ENCODE measurements at regions not wholly inside any gene's neighbourhood (a gene's known extent, or its start where the extent isn't known, plus 50 kb on each side); places are given as distances from the start of the nearest gene placed in this dataset.

- POLR2A ChIA-PET, result no interaction called here
- Histone ChIP-seq H3K27me3 (replicated peaks in 2 of 5; ENCODE audit: control insufficient read depth in 4 of 5, insufficient read depth in 5 of 5, low read length in 4 of 5) (peaks cover 0 to 2% (median 0%) of the 10 kb centered on the region in 5 experiments), H3K9me3 (ENCODE audit: control extremely low read depth in 1 of 5, control insufficient read depth in 4 of 5, insufficient read depth in 2 of 5, low read depth in 1 of 5, low read length in 4 of 5) (peaks cover 0 to 3% (median 0%) of the 10 kb centered on the region in 5 experiments), H3K4me3 (ENCODE audit: control insufficient read depth in 1 of 7, extremely low read depth in 1 of 7, insufficient read depth in 4 of 7, low read depth in 2 of 7, low read length in 6 of 7) (no peak overlapping the region), H3K27ac (ENCODE audit: insufficient read depth in 1 of 2, low read depth in 1 of 2, low read length in 2 of 2, poor library complexity in 1 of 2, severe bottlenecking in 2 of 2) (no peak overlapping the region), H3K4me1 (ENCODE audit: control extremely low read depth in 1 of 4, control insufficient read depth in 4 of 4, insufficient read depth in 4 of 4, low read length in 3 of 4) (peaks cover 0 to 6% (median 2%) of the 10 kb centered on the region in 4 experiments), H3K36me3 (ENCODE audit: control insufficient read depth in 4 of 4, insufficient read depth in 4 of 4, low read length in 3 of 4) (no peaks in the 10 kb centered on the region)
- WGBS (ENCODE audit: insufficient coverage), result 81% methylated on average over 5 of the region's 8 CpGs
- peak; percentile 13 to 35 (median 18) for DNase-seq
- CTCF ChIA-PET, result interaction anchor here (0.9 to 3.6 kb wide), 3 partner anchors 12 to 226 kb away, joined by 3 to 13 read pairs (median 3); no protein-coding TSS in a partner anchor
These were observed 132.9 kb downstream of the SOCS6 start for GRCh38 chr18:70421471-70422390.

- Histone ChIP-seq H3K27ac (ENCODE audit: insufficient read depth in 1 of 2, low read depth in 1 of 2, low read length in 2 of 2, poor library complexity in 1 of 2, severe bottlenecking in 2 of 2) (no peak overlapping the region), H3K27me3 (replicated peaks in 2 of 5; ENCODE audit: control insufficient read depth in 4 of 5, insufficient read depth in 5 of 5, low read length in 4 of 5) (peaks cover 0 to 2% (median 0%) of the 10 kb centered on the region in 5 experiments), H3K4me3 (ENCODE audit: control insufficient read depth in 1 of 7, extremely low read depth in 1 of 7, insufficient read depth in 4 of 7, low read depth in 2 of 7, low read length in 6 of 7) (no peak overlapping the region), H3K36me3 (ENCODE audit: control insufficient read depth in 4 of 4, insufficient read depth in 4 of 4, low read length in 3 of 4) (no peaks in the 10 kb centered on the region), H3K9me3 (ENCODE audit: control extremely low read depth in 1 of 5, control insufficient read depth in 4 of 5, insufficient read depth in 2 of 5, low read depth in 1 of 5, low read length in 4 of 5) (no peaks in the 10 kb centered on the region), H3K4me1 (ENCODE audit: control extremely low read depth in 1 of 4, control insufficient read depth in 4 of 4, insufficient read depth in 4 of 4, low read length in 3 of 4) (peaks cover 0 to 6% (median 2%) of the 10 kb centered on the region in 4 experiments)
- ChIA-PET POLR2A (interaction anchor here (0.7 kb wide), 1 partner anchor 154 kb away, joined by 3 read pairs; no protein-coding TSS in a partner anchor), CTCF (interaction anchor here (0.8 to 3.6 kb wide), 3 partner anchors 14 to 226 kb away, joined by 3 to 13 read pairs (median 4); no protein-coding TSS in a partner anchor)
- no peak for DNase-seq
- no CpG with 5 or more reads among the region's 4 CpGs for WGBS (ENCODE audit: insufficient coverage)
These were observed 131.5 kb downstream of the SOCS6 start for GRCh38 chr18:70420146-70420898.

- H3K9me3 ChIP-seq (ENCODE audit: control extremely low read depth in 1 of 5, control insufficient read depth in 4 of 5, insufficient read depth in 2 of 5, low read depth in 1 of 5, low read length in 4 of 5), result no peaks in the 10 kb centered on the region
- DNase-seq, result no peak
- H3K27ac ChIP-seq (ENCODE audit: insufficient read depth in 1 of 2, low read depth in 1 of 2, low read length in 2 of 2, poor library complexity in 1 of 2, severe bottlenecking in 2 of 2), result no peak overlapping the region
- WGBS (ENCODE audit: insufficient coverage), result no CpG with 5 or more reads among the region's 3 CpGs
- peaks cover 0 to 2% (median 0%) of the 10 kb centered on the region in 5 experiments for H3K27me3 ChIP-seq (replicated peaks in 2 of 5; ENCODE audit: control insufficient read depth in 4 of 5, insufficient read depth in 5 of 5, low read length in 4 of 5)
- ChIA-PET CTCF (interaction anchor here (0.8 kb wide), 2 partner anchors 216 to 225 kb away, joined by 3 to 4 read pairs; no protein-coding TSS in a partner anchor), POLR2A (no interaction called here)
- H3K36me3 ChIP-seq (ENCODE audit: control insufficient read depth in 4 of 4, insufficient read depth in 4 of 4, low read length in 3 of 4), result no peaks in the 10 kb centered on the region
- H3K4me1 ChIP-seq (ENCODE audit: control extremely low read depth in 1 of 4, control insufficient read depth in 4 of 4, insufficient read depth in 4 of 4, low read length in 3 of 4), result peaks cover 0 to 6% (median 2%) of the 10 kb centered on the region in 4 experiments
- no peak overlapping the region for H3K4me3 ChIP-seq (ENCODE audit: control insufficient read depth in 1 of 7, extremely low read depth in 1 of 7, insufficient read depth in 4 of 7, low read depth in 2 of 7, low read length in 6 of 7)
These were observed 130.7 kb downstream of the SOCS6 start for GRCh38 chr18:70419526-70419925.

GRCh38 chr18:70418546-70419311, 129.9 kb downstream of the SOCS6 start:
- H3K27ac ChIP-seq (ENCODE audit: insufficient read depth in 1 of 2, low read depth in 1 of 2, low read length in 2 of 2, poor library complexity in 1 of 2, severe bottlenecking in 2 of 2), result no peak overlapping the region
- POLR2A ChIA-PET, result no interaction called here
- 89% methylated on average over 4 of the region's 12 CpGs for WGBS (ENCODE audit: insufficient coverage)
- CTCF ChIA-PET, result no interaction called here
- H3K4me1 ChIP-seq (ENCODE audit: control extremely low read depth in 1 of 4, control insufficient read depth in 4 of 4, insufficient read depth in 4 of 4, low read length in 3 of 4), result peaks cover 0 to 6% (median 2%) of the 10 kb centered on the region in 4 experiments
- peaks cover 0 to 2% (median 0%) of the 10 kb centered on the region in 5 experiments for H3K27me3 ChIP-seq (replicated peaks in 2 of 5; ENCODE audit: control insufficient read depth in 4 of 5, insufficient read depth in 5 of 5, low read length in 4 of 5)
- no peaks in the 10 kb centered on the region for H3K36me3 ChIP-seq (ENCODE audit: control insufficient read depth in 4 of 4, insufficient read depth in 4 of 4, low read length in 3 of 4)
- DNase-seq, result no peak
- no peaks in the 10 kb centered on the region for H3K9me3 ChIP-seq (ENCODE audit: control extremely low read depth in 1 of 5, control insufficient read depth in 4 of 5, insufficient read depth in 2 of 5, low read depth in 1 of 5, low read length in 4 of 5)
- no peak overlapping the region for H3K4me3 ChIP-seq (ENCODE audit: control insufficient read depth in 1 of 7, extremely low read depth in 1 of 7, insufficient read depth in 4 of 7, low read depth in 2 of 7, low read length in 6 of 7)

- CTCF ChIA-PET, result no interaction called here
- WGBS (ENCODE audit: insufficient coverage), result 87% methylated on average over 3 of the region's 5 CpGs
These were observed 129.0 kb downstream of the SOCS6 start for GRCh38 chr18:70417847-70418246.

GRCh38 chr18:70416496-70416895, 127.7 kb downstream of the SOCS6 start:
- no peak overlapping the region for H3K4me3 ChIP-seq (ENCODE audit: control insufficient read depth in 1 of 7, extremely low read depth in 1 of 7, insufficient read depth in 4 of 7, low read depth in 2 of 7, low read length in 6 of 7)
- DNase-seq, result no peak
- peaks cover 0 to 2% (median 0%) of the 10 kb centered on the region in 5 experiments for H3K27me3 ChIP-seq (replicated peaks in 2 of 5; ENCODE audit: control insufficient read depth in 4 of 5, insufficient read depth in 5 of 5, low read length in 4 of 5)
- ChIA-PET CTCF (interaction anchor here (1.7 kb wide), 1 partner anchor 60 kb away, joined by 4 read pairs; no protein-coding TSS in a partner anchor), POLR2A (no interaction called here)
- 100% methylated on average over 5 of the region's 8 CpGs for WGBS (ENCODE audit: insufficient coverage)
- no peaks in the 10 kb centered on the region for H3K36me3 ChIP-seq (ENCODE audit: control insufficient read depth in 4 of 4, insufficient read depth in 4 of 4, low read length in 3 of 4)
- no peaks in the 10 kb centered on the region for H3K9me3 ChIP-seq (ENCODE audit: control extremely low read depth in 1 of 5, control insufficient read depth in 4 of 5, insufficient read depth in 2 of 5, low read depth in 1 of 5, low read length in 4 of 5)
- no peak overlapping the region for H3K27ac ChIP-seq (ENCODE audit: insufficient read depth in 1 of 2, low read depth in 1 of 2, low read length in 2 of 2, poor library complexity in 1 of 2, severe bottlenecking in 2 of 2)
- no peaks in the 10 kb centered on the region for H3K4me1 ChIP-seq (ENCODE audit: control extremely low read depth in 1 of 4, control insufficient read depth in 4 of 4, insufficient read depth in 4 of 4, low read length in 3 of 4)

More at GRCh38 chr18:70417847-70418246, 129.0 kb downstream of the SOCS6 start:
- Histone ChIP-seq H3K27me3 (replicated peaks in 2 of 5; ENCODE audit: control insufficient read depth in 4 of 5, insufficient read depth in 5 of 5, low read length in 4 of 5) (peaks cover 0 to 2% (median 0%) of the 10 kb centered on the region in 5 experiments), H3K27ac (ENCODE audit: insufficient read depth in 1 of 2, low read depth in 1 of 2, low read length in 2 of 2, poor library complexity in 1 of 2, severe bottlenecking in 2 of 2) (no peak overlapping the region), H3K36me3 (ENCODE audit: control insufficient read depth in 4 of 4, insufficient read depth in 4 of 4, low read length in 3 of 4) (no peaks in the 10 kb centered on the region), H3K4me3 (ENCODE audit: control insufficient read depth in 1 of 7, extremely low read depth in 1 of 7, insufficient read depth in 4 of 7, low read depth in 2 of 7, low read length in 6 of 7) (no peak overlapping the region), H3K9me3 (ENCODE audit: control extremely low read depth in 1 of 5, control insufficient read depth in 4 of 5, insufficient read depth in 2 of 5, low read depth in 1 of 5, low read length in 4 of 5) (no peaks in the 10 kb centered on the region), H3K4me1 (ENCODE audit: control extremely low read depth in 1 of 4, control insufficient read depth in 4 of 4, insufficient read depth in 4 of 4, low read length in 3 of 4) (no peaks in the 10 kb centered on the region)
- POLR2A ChIA-PET, result no interaction called here
- no peak for DNase-seq
